ENCODE measurements at regions not wholly inside any gene's neighbourhood (a gene's known extent, or its start where the extent isn't known, plus 50 kb on each side); places are given as distances from the start of the nearest gene placed in this dataset.
"Not testable (repeated sequence)": the region's sequence is repeated elsewhere in the genome, so short reads cannot be mapped to it uniquely, and the experiment has no call there.

DNA sequence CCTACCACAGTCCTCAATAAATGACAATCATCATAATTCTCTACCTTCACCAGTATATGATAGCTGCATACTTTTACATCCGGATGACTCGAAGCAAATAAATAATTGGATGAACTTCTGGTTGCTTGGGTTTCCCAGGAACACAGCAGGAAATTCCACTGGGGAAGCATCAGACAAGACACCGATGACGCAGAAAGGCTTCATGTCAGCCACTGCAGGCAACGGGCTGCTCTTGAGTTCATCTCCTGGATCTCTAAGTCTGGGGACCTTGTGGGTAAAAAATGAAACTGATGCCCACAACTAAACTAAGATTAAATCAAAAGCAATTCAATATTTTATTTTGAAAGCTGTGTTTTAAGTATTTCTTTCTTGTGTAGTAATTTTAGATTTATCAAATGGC is 472.1 kb upstream of the C16orf82 start:
- no peak for DNase-seq (ENCODE audit: low spot score)

DNA sequence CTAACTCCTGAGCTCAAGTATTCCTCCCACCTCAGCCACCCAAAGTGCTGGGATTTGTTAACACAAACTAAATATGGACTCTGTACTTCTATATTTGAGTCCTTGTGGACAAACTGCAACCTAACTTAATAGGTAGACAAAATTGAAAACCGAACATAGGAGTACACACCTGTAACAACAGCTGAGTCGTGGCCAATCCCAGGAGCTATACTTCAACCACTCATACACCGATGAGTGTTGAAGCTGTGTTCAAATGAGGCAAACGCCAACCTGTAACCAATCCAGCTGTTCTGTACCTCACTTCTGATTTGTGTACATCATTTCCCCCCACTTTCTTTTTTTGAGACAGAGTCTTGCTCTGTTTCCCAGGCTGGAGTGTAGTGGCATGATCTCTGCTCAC is 471.5 kb upstream of the C16orf82 start:
- DNase-seq (ENCODE audit: low spot score), result no peak

DNA sequence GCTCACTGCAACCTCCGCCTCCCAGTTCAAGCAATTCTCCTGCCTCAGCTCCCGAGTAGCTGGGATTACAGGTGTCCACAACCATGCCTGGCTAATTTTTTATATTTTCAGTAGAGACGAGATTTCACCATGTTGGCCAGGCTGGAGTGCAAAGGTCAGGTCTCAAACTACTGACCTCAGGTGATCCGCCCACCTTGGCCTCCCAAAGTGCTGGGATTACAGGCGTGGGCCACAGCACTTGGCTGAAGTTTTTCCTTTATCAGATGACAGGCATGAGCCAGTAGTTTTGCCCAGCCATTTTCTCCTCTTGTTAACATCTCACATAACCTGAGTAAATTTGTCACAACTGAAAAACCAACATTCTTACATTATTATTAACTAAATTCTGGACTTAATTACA is 470.7 kb upstream of the C16orf82 start:
- not testable (repeated sequence) for DNase-seq (ENCODE audit: low spot score)

DNA sequence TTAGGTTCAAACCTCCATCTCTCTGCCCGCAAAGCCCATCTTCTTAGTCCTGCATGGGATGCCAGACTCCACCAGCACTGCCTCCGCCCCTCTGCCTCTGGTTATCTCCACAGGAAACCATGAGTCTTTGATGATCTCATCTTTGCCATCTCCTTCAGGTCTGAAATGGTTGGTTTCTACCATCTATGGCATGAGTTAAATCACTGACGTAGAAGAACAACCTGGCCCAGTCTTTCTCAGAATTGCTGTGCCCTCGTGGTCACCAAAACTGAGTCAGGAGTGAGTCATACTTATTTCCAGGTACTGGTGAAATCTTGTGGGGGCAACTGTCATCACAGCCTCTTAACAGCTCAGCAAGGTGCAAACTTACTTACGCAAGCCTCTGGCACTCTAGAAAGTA is 468.7 kb upstream of the C16orf82 start:
- DNase-seq (ENCODE audit: low spot score), result no peak

DNA sequence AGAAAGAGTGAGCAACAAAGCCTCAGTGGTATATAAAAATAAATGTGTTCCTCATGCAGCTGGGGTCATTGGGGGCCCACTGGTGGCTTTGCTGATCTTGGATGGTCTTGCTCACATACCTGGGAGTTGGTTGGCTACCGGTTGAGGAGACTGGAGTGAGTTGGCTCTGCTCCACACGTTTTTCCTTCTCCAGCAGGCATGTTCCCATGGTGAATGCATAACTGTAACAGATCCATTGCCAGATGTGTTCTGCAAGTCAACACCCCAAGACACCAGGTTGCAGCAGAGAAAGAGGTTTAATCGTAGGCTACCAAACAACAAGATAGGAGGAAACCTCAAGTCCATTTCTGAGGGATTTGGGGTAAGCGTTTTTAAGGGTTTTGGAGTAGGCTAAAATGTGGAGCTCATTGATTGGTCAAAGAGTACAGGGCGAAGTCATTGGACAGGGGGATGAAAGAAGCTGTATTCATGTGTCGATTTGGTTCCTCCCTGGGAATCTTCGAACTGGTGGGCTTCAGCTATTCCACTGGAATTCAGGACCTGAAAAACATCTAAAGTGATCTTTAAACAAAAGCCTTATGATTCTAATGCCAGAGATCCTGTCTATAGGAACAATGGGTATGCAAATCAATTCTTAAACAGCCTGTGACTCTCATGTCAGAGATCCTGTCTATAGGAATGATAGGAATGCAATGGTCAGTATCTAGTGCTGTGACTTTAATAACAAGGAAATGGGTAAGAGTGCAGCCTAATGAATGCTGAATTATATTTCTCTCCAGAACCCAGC is 467.5 kb upstream of the C16orf82 start:
- DNase-seq (ENCODE audit: low spot score), result no peak

DNA sequence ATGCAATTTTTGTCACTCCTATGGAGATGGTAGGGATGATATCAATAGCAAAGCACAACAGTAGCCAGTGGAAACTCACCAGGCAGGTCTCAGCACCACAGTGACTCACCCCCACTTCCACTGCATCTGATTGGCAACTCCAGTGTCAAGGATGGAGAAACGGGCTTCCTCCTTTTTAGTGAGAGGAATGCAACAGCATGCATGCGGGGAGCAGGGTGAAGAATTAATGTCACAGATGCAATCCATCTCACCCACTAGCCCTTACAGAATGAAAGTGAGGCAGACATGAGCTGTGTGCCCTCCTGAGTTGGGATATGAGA is 467.0 kb upstream of the C16orf82 start:
- no peak for DNase-seq (ENCODE audit: low spot score)

DNA sequence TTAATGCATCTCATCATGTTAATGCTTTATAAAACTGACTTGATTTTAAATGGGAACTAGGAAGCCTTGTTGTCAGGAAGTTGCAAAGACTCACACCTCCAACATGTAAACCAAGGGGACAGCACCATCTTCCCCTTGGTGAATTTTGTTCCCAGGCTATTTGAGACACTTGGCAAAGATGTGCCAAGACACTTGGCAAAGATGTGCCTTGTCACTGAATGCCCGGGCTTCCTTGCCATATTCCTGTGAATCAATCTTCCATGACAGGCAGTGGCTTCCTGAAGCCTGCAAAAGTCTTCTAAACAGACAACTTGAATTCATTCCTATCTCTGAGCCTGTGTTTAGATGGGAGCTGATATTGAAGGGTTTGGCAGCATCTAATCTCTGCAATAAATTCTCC is 465.4 kb upstream of the C16orf82 start:
- DNase-seq (ENCODE audit: low spot score), result no peak

DNA sequence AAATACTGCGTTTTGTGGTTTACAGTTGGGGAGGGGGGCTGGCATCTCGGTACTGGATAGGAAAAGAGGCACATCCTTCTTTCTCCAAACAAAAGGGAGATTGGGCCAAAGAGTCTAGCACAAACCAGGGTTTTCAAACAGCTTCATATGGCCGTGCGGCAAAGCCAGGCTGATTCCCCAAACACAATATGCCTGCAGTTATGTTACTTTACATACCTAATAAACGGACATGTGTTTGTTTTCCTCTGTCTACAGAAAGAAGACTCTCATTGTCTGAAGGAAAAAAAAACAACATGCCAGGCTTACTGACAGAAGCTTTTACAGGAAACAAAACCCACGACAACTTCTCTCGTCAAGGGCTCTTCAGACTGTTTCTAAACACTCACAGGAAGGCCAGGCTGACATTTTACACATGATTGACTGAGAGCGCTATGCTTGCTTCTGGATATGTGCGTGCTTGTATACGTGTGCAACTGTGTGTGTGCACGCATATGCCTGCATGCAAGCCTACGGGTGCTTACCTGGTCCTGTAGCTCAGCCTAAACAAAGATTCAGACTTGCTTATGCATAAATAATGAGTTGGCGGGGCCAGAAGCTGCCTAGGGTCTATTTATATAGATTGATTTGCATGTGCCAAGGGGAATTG is 461.0 kb upstream of the C16orf82 start:
- DNase-seq (ENCODE audit: low spot score), result no peak

DNA sequence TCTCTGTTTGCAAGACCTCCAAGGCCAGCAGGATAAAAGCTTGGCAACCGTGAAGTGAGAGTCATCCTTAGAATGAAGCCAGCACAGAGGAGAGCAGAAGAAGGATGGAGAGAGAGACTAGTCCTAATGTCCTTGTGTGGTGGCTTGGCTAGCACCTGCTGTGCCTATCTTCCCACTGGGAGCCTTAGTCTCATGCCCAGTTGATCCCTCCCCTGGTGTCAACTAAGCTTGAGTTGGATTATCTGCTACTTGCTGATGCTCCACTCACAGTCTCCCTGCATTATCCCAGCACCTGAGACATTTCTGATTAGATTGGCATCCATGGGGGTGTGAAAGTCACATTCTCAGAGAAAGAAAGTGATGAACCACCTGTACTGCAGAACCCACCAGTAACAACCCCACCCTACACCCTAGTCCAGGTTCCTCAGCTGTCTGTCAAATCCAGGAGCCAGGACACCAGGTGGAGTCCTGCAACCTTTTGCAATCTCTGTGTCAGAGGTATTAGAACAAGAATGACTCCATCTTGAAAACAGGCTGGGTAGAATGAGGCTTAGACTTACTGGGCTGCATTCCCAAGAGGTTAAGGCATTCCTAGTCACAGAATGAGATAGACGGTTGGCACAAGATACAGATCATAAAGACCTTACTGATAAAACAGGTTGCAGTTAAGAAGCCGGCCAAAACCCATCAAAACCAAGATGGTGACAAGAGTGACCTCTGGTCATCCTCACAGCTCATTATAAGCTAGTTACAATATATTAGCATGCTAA is 460.2 kb upstream of the C16orf82 start:
- DNase-seq (ENCODE audit: low spot score), result no peak

DNA sequence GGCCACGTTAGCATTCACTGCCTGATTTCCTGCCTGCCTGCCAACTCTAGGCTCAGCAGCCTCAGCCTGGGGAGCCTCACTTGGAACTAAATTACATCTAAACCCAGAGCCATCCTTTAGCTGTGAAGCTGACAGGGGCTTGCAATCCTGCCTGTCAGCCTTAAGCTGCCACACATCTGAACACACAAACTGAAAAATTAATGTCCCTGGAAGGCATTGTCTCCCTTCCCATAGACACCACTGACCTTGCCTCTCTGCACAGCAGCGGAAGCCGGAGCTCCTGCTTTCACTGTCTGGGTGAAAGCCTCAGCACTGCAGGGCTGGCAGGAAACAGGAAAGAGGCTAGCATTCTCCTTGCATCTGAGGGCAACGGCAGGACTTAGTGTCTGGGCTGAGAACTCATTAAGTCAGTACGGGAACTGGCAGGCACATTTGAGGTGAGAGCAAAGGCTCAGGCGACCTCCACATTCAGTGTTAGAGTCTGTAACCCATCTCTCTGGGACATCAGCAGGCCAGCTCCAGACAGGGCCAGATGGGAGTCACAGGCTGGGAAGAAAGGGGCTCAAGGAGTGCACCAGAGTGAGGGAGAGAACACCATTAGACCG is 452.4 kb upstream of the C16orf82 start:
- peak; percentile 5 for DNase-seq (ENCODE audit: low spot score)

DNA sequence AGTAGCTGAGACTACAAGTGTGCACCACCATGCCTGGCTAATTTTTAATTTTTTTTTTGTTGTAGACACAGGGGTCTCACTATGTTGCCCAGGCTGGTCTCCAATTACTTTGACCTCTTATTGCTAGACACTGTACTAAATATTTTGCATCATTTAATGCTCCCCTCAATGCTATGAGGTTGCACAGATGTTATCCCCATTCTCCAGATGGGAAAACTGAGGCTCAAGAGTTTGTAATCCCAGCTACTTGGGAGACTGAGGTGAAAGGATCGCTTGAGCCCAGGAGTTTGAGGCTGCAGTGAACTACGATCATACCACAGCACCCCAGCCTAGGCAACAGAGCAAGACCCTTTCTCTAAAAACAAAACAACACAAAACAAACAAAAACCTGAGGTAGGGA is 443.3 kb upstream of the C16orf82 start:
- DNase-seq (ENCODE audit: low spot score), result no peak

DNA sequence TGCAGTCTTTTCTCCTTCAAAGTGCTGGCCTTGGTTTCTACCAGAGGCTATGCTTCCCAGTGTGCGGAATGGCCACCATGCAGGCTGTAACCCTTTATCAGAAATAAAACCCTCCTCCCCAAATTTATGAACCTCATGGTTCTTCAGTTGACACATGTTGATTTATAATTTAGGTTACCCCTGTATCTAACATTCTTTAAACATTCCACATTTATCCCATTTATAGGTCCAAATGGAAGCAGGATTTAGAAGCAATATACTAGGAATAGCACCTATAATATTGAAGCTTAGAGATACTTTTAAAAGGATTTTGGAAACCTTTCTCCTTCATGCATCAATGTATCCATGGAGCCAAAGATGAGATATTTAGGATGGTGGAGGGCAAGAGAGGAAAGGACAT is 438.8 kb upstream of the C16orf82 start:
- no peak for DNase-seq (ENCODE audit: low spot score)

DNA sequence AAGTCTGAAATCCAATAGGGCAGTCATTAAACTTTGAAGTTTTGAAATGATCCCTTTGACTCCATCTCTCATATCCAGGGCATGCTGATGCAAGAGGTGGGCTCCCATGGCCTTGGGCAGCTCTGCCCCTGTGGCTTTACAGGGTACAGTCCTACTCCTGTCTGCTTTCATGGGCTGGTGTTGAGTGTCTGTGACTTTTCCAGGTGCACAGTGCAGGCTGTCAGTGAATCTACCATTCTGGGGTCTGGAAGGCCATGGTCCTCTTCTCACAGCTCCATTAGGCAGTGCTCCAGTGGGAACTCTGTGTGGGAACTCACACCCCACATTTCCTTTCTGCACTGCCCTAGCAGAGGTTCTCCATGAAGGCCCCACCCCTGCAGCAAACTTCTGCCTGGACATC is 435.4 kb upstream of the C16orf82 start:
- not testable (repeated sequence) for DNase-seq (ENCODE audit: low spot score)

DNA sequence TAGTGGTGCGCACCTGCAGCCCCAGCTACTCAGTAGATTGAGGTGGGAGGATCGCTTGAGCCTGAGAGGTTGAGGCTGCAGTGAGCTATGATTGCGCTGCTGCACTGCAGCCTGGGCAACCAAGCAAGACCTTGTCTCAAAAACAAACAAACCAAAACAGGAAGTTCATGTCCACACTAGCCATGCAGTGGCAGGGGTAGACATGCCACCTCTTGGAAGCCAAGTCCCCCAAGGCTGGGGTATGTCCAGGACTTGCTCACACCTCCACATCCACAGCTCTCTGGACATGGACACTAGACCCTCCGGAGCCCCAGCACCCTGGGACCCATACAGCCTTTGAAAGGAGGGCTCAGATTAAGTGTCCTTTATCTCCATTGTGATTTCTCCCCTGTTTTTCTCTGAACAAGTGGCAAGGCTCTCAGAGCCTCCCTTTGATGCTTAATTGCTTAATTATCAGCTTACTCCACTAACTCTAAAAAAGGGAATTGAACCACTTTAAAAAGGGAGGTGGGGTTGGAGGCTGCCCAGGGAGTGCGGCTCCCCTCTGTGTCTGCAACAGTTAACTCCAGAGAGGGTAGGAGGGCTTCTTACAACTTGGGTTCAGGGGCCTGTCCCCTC is 424.6 kb upstream of the C16orf82 start:
- DNase-seq (ENCODE audit: low spot score), result no peak

DNA sequence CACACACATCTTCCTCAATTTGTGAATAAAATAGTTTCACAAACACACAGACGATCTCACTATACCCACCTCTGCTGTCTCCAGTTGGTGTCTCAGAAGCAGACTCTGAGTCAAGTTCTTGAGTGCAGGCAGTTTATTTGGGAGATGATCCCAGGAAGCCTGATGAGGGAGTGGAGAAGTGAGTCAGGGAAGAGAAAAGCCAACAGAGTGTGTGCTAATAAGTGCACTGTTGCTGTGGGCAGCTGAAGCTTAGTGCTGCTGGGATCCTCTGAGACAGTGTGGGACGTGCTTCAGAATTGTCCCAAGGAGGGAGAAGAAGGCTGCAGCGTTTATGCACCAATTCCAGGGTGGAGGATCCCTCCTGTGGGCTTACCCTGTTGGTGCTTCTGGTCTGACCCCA is 423.2 kb upstream of the C16orf82 start:
- no peak for DNase-seq (ENCODE audit: low spot score)

DNA sequence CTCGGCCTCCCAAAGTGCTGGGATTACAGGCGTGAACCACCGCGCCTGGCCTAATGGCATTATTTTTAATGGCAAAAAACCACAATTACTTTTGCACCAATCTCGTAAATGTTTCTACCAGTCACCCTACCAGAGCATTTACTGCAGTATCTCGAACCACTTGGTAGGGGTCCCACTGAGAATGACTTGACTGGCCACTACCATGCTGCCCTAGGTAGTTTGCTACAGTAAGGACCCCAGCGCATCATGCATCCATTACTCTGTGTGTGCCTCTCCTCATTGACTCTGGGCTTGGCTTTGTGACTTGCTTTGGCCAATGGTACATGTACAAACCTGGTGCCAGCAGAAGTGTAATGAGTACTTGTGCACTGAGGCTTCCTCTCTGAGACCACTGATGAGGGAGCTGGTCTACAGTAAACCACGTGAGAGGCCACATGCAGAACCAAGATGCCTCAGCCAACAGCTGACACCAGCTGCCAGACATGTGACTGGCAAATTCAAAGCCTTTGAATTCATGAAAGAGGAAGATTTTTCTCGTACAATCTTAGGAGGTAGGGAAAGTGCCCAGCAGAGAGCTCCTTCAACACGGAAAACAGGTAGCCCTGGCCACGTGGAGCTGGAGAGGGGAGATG is 421.7 kb upstream of the C16orf82 start:
- DNase-seq (ENCODE audit: low spot score), result peak; percentile 6

DNA sequence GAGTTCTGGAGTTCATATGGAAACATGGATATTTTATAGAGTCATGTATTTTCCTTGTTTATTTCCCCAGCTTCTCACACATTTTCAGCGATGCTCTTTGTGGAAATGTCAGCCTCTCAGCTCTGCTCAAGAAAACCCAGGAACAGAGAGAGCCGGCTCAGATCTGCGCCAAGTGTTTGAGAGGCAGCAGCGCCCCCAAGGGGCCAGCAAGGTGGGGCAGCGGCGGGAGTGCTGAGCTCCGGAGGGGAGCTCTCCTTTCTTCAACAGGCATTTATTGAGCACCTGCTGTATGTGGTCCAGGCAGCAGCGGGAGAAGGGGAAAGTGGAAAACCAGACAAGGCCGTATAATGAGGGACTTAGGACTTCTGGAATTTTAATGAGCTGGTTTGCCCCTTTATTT is 421.1 kb upstream of the C16orf82 start:
- peak; percentile 19 for DNase-seq (ENCODE audit: low spot score)

DNA sequence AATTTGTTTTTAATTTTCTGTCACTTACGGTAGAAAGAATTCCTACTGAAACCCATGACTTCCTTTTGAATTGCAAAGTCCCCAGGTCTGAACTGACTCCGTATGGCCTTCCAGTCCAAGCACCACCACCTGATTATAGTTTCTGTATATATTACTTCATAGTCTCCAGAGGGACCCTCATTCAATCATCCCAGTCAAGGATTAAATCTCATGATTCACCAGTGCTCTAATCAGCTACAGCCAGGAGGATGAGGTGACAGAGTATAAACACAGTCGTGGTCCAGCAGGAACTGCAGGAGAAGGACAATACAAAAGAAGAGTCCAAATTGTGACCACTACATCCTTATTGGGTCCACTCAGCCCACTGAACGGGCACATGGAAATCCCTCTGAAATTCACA is 418.9 kb upstream of the C16orf82 start:
- DNase-seq (ENCODE audit: low spot score), result no peak

DNA sequence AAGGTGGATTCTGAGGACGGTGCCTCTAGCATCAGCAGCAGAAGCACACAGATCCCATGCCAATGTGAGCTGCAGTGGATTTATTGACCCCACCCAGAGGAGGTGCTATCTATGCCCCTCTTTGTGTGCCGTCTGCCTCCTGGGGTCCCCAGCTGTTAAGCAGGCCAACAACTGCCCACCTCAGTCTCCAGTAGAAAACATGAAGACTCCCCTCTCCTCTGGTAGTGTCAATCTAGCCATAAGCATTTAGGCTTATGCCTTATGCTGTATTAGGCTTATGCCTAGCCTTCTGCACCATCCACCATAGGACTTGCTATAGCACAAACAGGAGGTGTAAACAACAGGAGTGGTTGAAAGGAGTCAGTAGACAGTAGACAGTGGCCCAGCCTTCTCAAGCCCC is 417.9 kb upstream of the C16orf82 start:
- DNase-seq (ENCODE audit: low spot score), result no peak

DNA sequence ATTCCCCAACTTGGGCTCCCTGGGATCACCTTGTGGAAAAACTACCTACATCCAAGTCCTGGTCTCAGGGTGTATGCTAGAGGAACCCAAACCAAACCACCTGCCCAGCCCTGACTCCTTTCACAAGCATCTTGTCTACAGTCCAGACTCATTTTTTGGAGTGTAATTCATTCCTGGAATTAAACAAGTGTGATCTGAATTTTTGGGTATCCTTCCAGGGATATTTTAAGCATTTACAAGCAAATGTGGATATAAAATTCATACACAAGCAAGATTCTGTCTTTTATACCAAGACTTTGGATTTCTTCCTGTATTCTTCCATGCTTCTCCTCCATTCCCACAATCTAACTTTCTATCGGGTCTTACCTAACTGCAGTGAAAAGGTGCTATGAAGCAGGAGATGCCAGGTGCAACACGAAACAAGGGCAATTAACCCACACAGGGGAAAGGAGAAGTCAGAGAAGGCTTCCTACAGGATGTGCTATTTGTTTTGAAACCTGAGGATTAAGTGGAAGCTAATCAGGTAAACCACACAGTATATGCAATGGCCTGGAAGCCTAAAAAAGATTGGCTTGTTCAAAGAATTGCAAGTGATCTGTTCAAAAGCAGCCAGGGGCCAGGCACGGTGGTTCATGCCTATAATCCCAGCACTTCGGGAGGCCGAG is 417.2 kb upstream of the C16orf82 start:
- DNase-seq (ENCODE audit: low spot score), result no peak

DNA sequence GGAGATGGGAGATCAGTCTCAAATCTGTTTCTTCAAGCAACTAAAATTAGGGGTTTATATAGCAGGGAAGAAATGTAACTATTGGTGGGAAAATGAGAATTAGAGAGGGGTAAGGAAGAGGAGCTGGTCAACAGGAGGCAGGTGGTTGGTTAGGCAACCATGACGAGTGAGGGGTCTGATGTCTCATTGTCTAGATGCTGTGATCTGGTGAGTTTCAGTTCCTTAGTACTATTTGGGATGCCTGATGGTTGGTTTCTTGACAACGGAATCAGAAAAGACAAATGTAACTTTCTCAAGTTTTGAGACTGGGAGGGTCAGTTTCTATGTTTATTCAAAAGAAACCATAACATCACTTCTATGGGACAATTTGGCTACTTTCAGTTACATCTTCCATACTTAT is 415.3 kb upstream of the C16orf82 start:
- DNase-seq (ENCODE audit: low spot score), result no peak

Measured in Ammon's horn (tissue), 1 donor.